Subcutaneous abdominal adipose tissue (tissue), 5 donors: ENCODE measurements at regions not wholly inside any gene's neighbourhood (a gene's known extent, or its start where the extent isn't known, plus 50 kb on each side); places are given as distances from the start of the nearest gene placed in this dataset.

Source experiments
- H3K27ac ChIP-seq: one replicate; pipeline ENCODE4 v1.7.0; 2013; ENCODE audit warnings: low read depth, mild to moderate bottlenecking, inconsistent platforms, low read length, moderate library complexity
- H3K27me3 ChIP-seq, 5 donors: one replicate each; pipeline ENCODE4 v1.7.0; 2013; ENCODE audit warnings: low read length in 5 of 5, inconsistent platforms in 1 of 5; ENCODE audit not compliant: control insufficient read depth in 5 of 5, insufficient read depth in 4 of 5
- H3K36me3 ChIP-seq, 5 donors: one replicate each; pipeline ENCODE4 v1.7.0; 2013; ENCODE audit warnings: low read length in 5 of 5; ENCODE audit not compliant: control insufficient read depth in 5 of 5, insufficient read depth in 5 of 5
- H3K4me1 ChIP-seq, 5 donors: one replicate each; pipeline ENCODE4 v1.7.0; 2013; ENCODE audit warnings: low read length in 5 of 5, mild to moderate bottlenecking in 3 of 5, moderate library complexity in 1 of 5; ENCODE audit not compliant: control insufficient read depth in 5 of 5, insufficient read depth in 5 of 5
- H3K4me3 ChIP-seq, 5 donors: one replicate each; pipeline ENCODE4 v1.7.0; 2013; ENCODE audit warnings: low read length in 5 of 5, low read depth in 1 of 5
- H3K9ac ChIP-seq, 5 donors: one replicate each; pipeline ENCODE4 v1.7.0; 2013; ENCODE audit warnings: low read length in 5 of 5, mild to moderate bottlenecking in 4 of 5, moderate library complexity in 3 of 5
- H3K9me3 ChIP-seq, 5 donors: one replicate each; pipeline ENCODE4 v1.7.0; 2013; ENCODE audit warnings: low read length in 5 of 5; ENCODE audit not compliant: control insufficient read depth in 5 of 5
- donor health status: healthy.
- donor health status: healthy.
- donor health status: healthy.
- donor health status: healthy.
- donor health status: healthy.

GRCh38 chr1:29431138-29431537 lies 194.8 kb downstream of the PTPRU start:
- no peak overlapping the region for H3K27ac ChIP-seq
- H3K4me3 ChIP-seq = no peak overlapping the region
- peaks cover 2 to 14% (median 9%) of the 10 kb centered on the region in 5 donors for H3K9me3 ChIP-seq
- H3K4me1 ChIP-seq = no peaks in the 10 kb centered on the region
- peaks cover 0 to 3% (median 0%) of the 10 kb centered on the region in 5 donors for H3K27me3 ChIP-seq
- H3K36me3 ChIP-seq = no peaks in the 10 kb centered on the region
- H3K9ac ChIP-seq = no peak overlapping the region

GRCh38 chr1:29429656-29430055 lies 193.3 kb downstream of the PTPRU start:
- H3K4me1 ChIP-seq = no peaks in the 10 kb centered on the region
- peaks cover 2 to 14% (median 9%) of the 10 kb centered on the region in 5 donors for H3K9me3 ChIP-seq
- no peak overlapping the region for H3K9ac ChIP-seq
- no peak overlapping the region for H3K4me3 ChIP-seq
- peaks cover 0 to 3% (median 0%) of the 10 kb centered on the region in 5 donors for H3K27me3 ChIP-seq
- H3K27ac ChIP-seq = no peak overlapping the region
- no peaks in the 10 kb centered on the region for H3K36me3 ChIP-seq

- peaks cover 2 to 14% (median 9%) of the 10 kb centered on the region in 5 donors for H3K9me3 ChIP-seq
- H3K27me3 ChIP-seq = peaks cover 0 to 6% (median 0%) of the 10 kb centered on the region in 5 donors
- no peaks in the 10 kb centered on the region for H3K36me3 ChIP-seq
- H3K4me3 ChIP-seq = no peak overlapping the region
- no peak overlapping the region for H3K27ac ChIP-seq
- no peaks in the 10 kb centered on the region for H3K4me1 ChIP-seq
- no peak overlapping the region for H3K9ac ChIP-seq
Observed at GRCh38 chr1:29428997-29429396, 192.7 kb downstream of the PTPRU start.

- Histone ChIP-seq H3K27me3 (peaks cover 0 to 9% (median 0%) of the 10 kb centered on the region in 5 donors), H3K4me3 (no peak overlapping the region), H3K9ac (no peak overlapping the region), H3K9me3 (peaks cover 2 to 14% (median 9%) of the 10 kb centered on the region in 5 donors), H3K36me3 (no peaks in the 10 kb centered on the region), H3K27ac (no peak overlapping the region), H3K4me1 (no peaks in the 10 kb centered on the region)
Observed at GRCh38 chr1:29428280-29428615, 191.9 kb downstream of the PTPRU start.

- Histone ChIP-seq H3K9me3 (peaks cover 2 to 14% (median 9%) of the 10 kb centered on the region in 5 donors), H3K4me1 (no peaks in the 10 kb centered on the region)
Observed at GRCh38 chr1:29427614-29428279, 191.4 kb downstream of the PTPRU start.

GRCh38 chr1:29426701-29427279 lies 190.5 kb downstream of the PTPRU start:
- H3K4me1 ChIP-seq = no peaks in the 10 kb centered on the region
- H3K4me3 ChIP-seq = no peak overlapping the region
- H3K27ac ChIP-seq = no peak overlapping the region
- no peaks in the 10 kb centered on the region for H3K36me3 ChIP-seq
- H3K27me3 ChIP-seq = peaks cover 0 to 9% (median 0%) of the 10 kb centered on the region in 5 donors
- H3K9ac ChIP-seq = no peak overlapping the region
- peaks cover 2 to 14% (median 9%) of the 10 kb centered on the region in 5 donors for H3K9me3 ChIP-seq

More at GRCh38 chr1:29427614-29428279, 191.4 kb downstream of the PTPRU start:
- peaks cover 0 to 9% (median 0%) of the 10 kb centered on the region in 5 donors for H3K27me3 ChIP-seq
- no peak overlapping the region for H3K27ac ChIP-seq
- H3K9ac ChIP-seq = no peak overlapping the region
- no peak overlapping the region for H3K4me3 ChIP-seq
- H3K36me3 ChIP-seq = no peaks in the 10 kb centered on the region

GRCh38 chr1:29425631-29426030 lies 189.3 kb downstream of the PTPRU start:
- Histone ChIP-seq H3K9me3 (peaks cover 2 to 14% (median 6%) of the 10 kb centered on the region in 5 donors), H3K4me3 (no peak overlapping the region), H3K27ac (no peak overlapping the region), H3K9ac (no peak overlapping the region), H3K27me3 (peaks cover 0 to 9% (median 0%) of the 10 kb centered on the region in 5 donors), H3K36me3 (no peaks in the 10 kb centered on the region), H3K4me1 (no peaks in the 10 kb centered on the region)

GRCh38 chr1:29424266-29424665 lies 187.9 kb downstream of the PTPRU start:
- Histone ChIP-seq H3K27me3 (peaks cover 0 to 9% (median 0%) of the 10 kb centered on the region in 5 donors), H3K27ac (no peak overlapping the region), H3K4me3 (no peak overlapping the region), H3K9me3 (peaks cover 2 to 11% (median 4%) of the 10 kb centered on the region in 5 donors), H3K9ac (no peak overlapping the region), H3K4me1 (no peaks in the 10 kb centered on the region), H3K36me3 (no peaks in the 10 kb centered on the region)

GRCh38 chr1:29420202-29420601 lies 183.9 kb downstream of the PTPRU start:
- Histone ChIP-seq H3K9me3 (peaks cover 0 to 4% (median 2%) of the 10 kb centered on the region in 5 donors), H3K36me3 (no peaks in the 10 kb centered on the region), H3K27ac (no peak overlapping the region), H3K9ac (no peak overlapping the region), H3K27me3 (peaks cover 3 to 14% (median 5%) of the 10 kb centered on the region in 5 donors), H3K4me3 (no peak overlapping the region), H3K4me1 (peaks cover 0 to 11% (median 10%) of the 10 kb centered on the region in 5 donors)

GRCh38 chr1:29417971-29418370 lies 181.6 kb downstream of the PTPRU start:
- H3K36me3 ChIP-seq = no peaks in the 10 kb centered on the region
- peaks cover 0 to 4% (median 2%) of the 10 kb centered on the region in 5 donors for H3K9me3 ChIP-seq
- no peak overlapping the region for H3K4me3 ChIP-seq
- no peak overlapping the region for H3K9ac ChIP-seq
- peaks cover 0 to 11% (median 10%) of the 10 kb centered on the region in 5 donors for H3K4me1 ChIP-seq
- no peak overlapping the region for H3K27ac ChIP-seq
- peaks cover 5 to 16% (median 13%) of the 10 kb centered on the region in 5 donors for H3K27me3 ChIP-seq
